ENCODE measurements at regions not wholly inside any gene's neighbourhood (a gene's known extent, or its start where the extent isn't known, plus 50 kb on each side); places are given as distances from the start of the nearest gene placed in this dataset.
"Not testable (repeated sequence)": the region's sequence is repeated elsewhere in the genome, so short reads cannot be mapped to it uniquely, and the experiment has no call there.

DNA sequence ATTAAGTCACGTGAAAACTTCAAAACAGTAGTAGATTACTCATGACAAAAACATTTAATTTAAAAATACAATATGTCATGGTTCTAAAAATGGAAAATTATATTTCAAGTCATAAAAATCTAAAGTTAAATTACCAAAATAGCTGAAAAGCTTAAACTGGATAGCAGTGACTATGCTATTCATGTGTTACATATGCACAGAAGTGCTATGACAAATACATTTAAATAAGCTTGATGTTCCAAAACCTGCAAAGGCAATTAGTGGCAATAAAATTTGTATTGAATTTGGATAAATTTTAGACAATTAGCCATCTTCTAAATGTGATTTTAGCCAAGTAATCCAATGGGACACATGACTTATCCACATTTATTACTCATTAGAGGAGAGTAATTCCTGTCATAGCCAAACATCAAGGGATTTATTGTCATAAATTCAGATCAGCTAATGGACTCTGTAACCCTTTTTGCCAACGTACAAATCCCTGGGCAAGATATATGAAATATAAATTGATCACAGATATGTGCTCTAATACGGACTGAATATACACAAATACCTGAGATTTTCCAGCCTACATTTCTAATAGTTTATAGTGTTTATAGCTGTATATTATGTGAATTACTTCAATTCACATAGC lies 419.4 kb downstream of the ISL1 start:
- H3K27ac ChIP-seq, result no peak overlapping the region
- no peak for DNase-seq
- intact Hi-C loops (cut with DNase I), result no loop called here
- no peaks in the 10 kb centered on the region for H3K36me3 ChIP-seq
- ATAC-seq, result no peak
- TF ChIP-seq, protein P1, sequence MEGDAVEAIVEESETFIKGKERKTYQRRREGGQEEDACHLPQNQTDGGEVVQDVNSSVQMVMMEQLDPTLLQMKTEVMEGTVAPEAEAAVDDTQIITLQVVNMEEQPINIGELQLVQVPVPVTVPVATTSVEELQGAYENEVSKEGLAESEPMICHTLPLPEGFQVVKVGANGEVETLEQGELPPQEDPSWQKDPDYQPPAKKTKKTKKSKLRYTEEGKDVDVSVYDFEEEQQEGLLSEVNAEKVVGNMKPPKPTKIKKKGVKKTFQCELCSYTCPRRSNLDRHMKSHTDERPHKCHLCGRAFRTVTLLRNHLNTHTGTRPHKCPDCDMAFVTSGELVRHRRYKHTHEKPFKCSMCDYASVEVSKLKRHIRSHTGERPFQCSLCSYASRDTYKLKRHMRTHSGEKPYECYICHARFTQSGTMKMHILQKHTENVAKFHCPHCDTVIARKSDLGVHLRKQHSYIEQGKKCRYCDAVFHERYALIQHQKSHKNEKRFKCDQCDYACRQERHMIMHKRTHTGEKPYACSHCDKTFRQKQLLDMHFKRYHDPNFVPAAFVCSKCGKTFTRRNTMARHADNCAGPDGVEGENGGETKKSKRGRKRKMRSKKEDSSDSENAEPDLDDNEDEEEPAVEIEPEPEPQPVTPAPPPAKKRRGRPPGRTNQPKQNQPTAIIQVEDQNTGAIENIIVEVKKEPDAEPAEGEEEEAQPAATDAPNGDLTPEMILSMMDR (IDR thresholded peaks at IDR 0.05), result no peak
- no peaks in the 10 kb centered on the region for H3K4me1 ChIP-seq
- no peak overlapping the region for H3K4me3 ChIP-seq
- no peaks in the 10 kb centered on the region for H3K27me3 ChIP-seq
- WGBS, 2 donors, result 53 to 66% methylated on average over 3 of the region's 3 CpGs
- no peak for FAIRE-seq
- no peaks in the 10 kb centered on the region for H3K9me3 ChIP-seq

DNA sequence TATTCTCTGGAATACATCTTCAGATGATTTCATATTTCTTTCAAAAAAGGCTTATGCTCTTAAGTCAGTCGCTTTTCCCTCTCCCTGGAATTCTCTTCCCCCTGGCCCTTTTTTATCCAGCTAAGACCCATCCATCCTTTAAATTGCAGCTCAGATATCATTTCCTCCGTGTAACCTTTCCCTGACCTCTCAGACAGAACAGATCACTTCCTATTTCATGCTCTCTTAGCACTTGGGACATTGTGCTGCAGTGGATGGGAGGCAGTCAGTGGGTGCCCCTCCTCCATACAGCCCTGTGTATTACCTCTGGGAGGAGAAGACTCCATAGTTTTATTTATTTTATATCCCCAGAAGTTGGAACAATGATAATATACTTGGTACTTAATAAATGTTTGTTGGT lies 423.4 kb downstream of the ISL1 start:
- no peak for FAIRE-seq
- TF ChIP-seq, protein P1 (IDR thresholded peaks at IDR 0.05), result no peak
- no peak for ATAC-seq
- Histone ChIP-seq H3K27me3 (no peaks in the 10 kb centered on the region), H3K9me3 (no peaks in the 10 kb centered on the region), H3K27ac (no peak overlapping the region), H3K4me3 (no peak overlapping the region), H3K4me1 (no peaks in the 10 kb centered on the region), H3K36me3 (no peaks in the 10 kb centered on the region)
- intact Hi-C loops (cut with DNase I), result no loop called here
- 34 to 48% methylated on average over 2 of the region's 2 CpGs for WGBS, 2 donors
- no peak for DNase-seq

DNA sequence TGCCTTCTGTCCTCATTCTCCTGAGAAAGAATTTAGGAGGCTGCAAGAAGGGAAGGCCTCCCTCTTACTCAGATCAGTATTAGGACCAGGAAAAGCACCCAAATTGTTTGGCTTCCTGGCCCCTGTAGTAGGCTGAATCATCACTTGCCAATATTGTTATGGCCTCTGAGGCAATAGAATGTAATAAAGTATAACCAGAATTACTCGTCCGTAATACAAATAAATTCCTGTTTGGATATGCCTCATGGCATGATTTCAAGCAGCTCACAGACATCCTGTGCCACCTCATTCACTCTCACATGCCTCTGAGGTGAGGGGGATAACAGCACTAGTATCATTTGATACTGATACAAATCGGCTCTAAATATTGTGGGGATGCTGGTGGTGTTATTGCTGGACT lies 427.3 kb downstream of the ISL1 start:
- H3K27ac ChIP-seq, result no peak overlapping the region
- no peaks in the 10 kb centered on the region for H3K27me3 ChIP-seq
- H3K4me1 ChIP-seq, result no peaks in the 10 kb centered on the region
- H3K4me3 ChIP-seq, result no peak overlapping the region
- ATAC-seq (no peak), DNase-seq (no peak), FAIRE-seq (no peak)
- intact Hi-C loops (cut with DNase I), result no loop called here
- TF ChIP-seq, protein P1 (IDR thresholded peaks at IDR 0.05), result no peak
- H3K9me3 ChIP-seq, result no peaks in the 10 kb centered on the region
- no peaks in the 10 kb centered on the region for H3K36me3 ChIP-seq
- 21% methylated on average over 3 of the region's 3 CpGs for WGBS, 2 donors

DNA sequence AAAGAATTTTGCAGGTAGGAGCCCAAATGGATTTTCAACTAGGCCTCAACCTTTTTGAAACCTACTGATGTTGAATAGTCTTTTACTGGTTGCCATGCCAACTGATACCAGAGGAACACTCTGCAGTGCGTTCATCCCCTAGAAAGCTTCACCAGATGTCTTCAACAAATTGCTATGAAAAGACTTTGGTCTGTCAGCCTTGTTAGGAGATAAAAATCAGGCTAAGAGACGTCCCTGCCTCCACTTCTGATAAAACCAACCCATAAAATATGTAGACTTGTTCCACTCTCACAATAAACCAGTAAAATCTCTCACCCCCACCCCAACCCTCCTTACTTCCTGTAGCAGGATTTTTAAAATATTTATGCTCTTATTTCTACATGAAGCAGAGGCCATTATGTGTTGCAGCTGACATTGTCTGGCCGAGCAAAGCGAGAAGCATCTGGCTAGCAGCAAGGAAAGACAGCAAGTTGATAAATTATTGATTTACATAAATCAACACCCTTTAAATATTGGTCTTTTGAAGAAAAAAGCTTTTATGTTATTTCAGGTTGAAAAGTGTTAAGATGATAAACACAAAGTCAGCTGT lies 428.7 kb downstream of the ISL1 start:
- Histone ChIP-seq H3K9me3 (no peaks in the 10 kb centered on the region), H3K4me3 (no peak overlapping the region), H3K27ac (no peak overlapping the region), H3K4me1 (no peaks in the 10 kb centered on the region), H3K27me3 (no peaks in the 10 kb centered on the region), H3K36me3 (no peaks in the 10 kb centered on the region)
- DNase-seq (no peak), ATAC-seq (peak in 1 of 4 donors; percentile 26), FAIRE-seq (no peak)
- TF ChIP-seq, protein P1 (IDR thresholded peaks at IDR 0.05), result no peak
- intact Hi-C loops (cut with DNase I), result no loop called here
- 43 to 54% methylated on average over 4 of the region's 4 CpGs for WGBS, 2 donors

DNA sequence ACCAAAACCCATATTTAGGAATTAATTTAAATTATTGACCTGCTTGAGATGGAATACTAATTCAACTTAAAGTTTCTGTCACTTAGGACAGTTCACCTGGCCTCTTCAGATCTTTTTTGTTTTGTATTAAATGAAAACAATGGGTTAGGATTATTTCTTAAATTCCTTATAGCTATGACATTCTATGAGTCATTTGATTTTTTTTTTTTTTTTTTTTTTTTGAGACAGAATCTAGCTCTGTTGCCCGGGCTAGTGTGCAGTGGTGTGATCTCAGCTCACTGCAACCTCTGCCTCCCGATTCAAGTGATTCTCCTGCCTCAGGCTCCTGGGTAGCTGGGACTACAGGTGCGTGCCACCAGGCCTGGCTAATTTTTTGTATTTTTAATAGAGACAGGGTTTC lies 431.6 kb downstream of the ISL1 start:
- H3K36me3 ChIP-seq; intact Hi-C loops (cut with DNase I); FAIRE-seq; DNase-seq; H3K9me3 ChIP-seq; H3K4me3 ChIP-seq; H3K4me1 ChIP-seq; H3K27me3 ChIP-seq; ATAC-seq; H3K27ac ChIP-seq: not testable (repeated sequence)
- WGBS, 2 donors, result 72 to 83% methylated on average over 3 of the region's 3 CpGs

Data from pancreas (tissue), 10 donors.